Pulmonary artery endothelial cell (primary cell): ENCODE measurements at regions not wholly inside any gene's neighbourhood (a gene's known extent, or its start where the extent isn't known, plus 50 kb on each side); places are given as distances from the start of the nearest gene placed in this dataset.

Source experiments
- DNase-seq: peaks from one replicate; pipeline ENCODE4 v3.0.0-alpha.2; 2011; ENCODE audit warnings: low read depth, low spot score

- no peak for DNase-seq
These were observed 63.0 kb upstream of the PFN2 start for GRCh38 chr3:150033721-150034120.

- DNase-seq, result no peak
These were observed 60.1 kb upstream of the PFN2 start for GRCh38 chr3:150030841-150031240.

GRCh38 chr3:150023239-150023636 lies 52.5 kb upstream of the PFN2 start:
- no peak for DNase-seq

DNA sequence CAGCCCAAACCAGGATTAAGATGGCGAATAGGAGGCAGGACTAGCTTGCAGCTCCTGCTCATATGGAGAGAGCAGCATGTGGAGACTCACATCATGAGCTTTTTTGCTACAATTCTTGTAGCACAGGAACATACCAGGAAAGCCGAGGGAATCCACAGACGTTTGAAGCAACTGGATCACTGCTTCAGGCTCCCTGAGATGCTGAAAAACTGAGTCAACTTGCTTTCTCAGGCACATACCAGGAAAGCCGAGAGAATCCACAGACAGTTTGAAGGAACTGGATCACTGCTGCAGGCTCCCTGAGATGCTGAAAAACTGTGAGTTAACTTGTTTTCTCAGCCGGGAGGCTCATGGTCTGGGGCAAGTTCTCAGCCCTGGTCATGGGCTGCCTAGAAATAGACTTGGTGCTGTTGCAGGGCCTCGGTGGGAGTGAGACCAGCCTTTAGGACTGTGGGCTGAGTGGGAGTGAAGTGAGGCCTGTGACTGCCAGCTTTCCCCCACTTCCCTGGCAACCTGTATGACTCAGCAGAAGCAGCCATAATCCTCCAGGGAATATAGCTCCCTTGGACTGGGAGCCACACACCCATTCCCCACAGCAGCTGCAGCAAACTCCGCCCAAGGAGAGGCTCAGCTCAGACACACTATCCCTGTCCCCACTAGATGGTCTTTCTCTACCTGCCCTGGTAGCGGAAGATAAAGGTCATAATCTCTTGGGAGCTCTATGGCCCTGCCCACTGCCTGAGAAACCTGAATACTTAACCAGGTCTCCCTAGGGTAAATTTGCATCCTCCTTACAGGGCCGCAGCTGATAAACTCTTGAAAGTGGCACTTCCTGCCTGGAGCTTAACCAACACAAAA lies 51.9 kb upstream of the PFN2 start:
- DNase-seq, result no peak

DNA sequence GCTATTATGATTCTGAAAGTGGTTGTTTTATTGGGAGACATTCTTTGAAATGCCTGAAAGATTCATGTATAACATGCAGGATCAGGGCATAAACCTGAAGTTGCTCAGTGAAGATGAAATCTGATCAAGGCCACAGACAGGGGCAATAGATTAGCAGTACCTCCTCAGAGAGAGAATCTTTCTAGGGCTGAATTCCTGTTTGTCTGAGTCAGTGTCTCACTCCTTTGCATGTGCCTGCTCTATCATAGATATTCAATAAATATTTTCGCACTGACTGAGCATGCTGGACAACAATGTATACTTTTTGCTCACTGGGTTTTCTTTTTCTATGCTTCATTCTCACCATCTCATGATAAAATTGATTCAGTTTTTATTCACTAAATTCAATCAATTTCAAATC lies 49.8 kb upstream of the PFN2 start:
- DNase-seq, result no peak
